Keratinocyte (primary cell): ENCODE measurements at regions not wholly inside any gene's neighbourhood (a gene's known extent, or its start where the extent isn't known, plus 50 kb on each side); places are given as distances from the start of the nearest gene placed in this dataset.

Source experiments
- DNase-seq: peaks from one replicate; pipeline ENCODE4 v3.0.0-alpha.2; 2011; ENCODE audit warnings: low read depth, missing footprints, low spot score
- FAIRE-seq: peaks from 2 replicates; lab custom pipeline; 2011; peaks lifted over from hg19 to GRCh38; lab: Jason Lieb, UNC
- H2AFZ ChIP-seq: 2 replicates; pipeline ENCODE4 v1.6.0; 2012; ENCODE audit warnings: low read length, control low read depth, inconsistent platforms; ENCODE audit not compliant: control insufficient read depth
- H3K27ac ChIP-seq: 2 replicates; pipeline ENCODE4 v1.5.1; 2011; ENCODE audit warnings: low read length; ENCODE audit not compliant: control insufficient read depth, insufficient read depth
- H3K27me3 ChIP-seq: 3 replicates; pipeline ENCODE4 v1.6.0; 2011; ENCODE audit warnings: low read length; ENCODE audit not compliant: control insufficient read depth, insufficient read depth; ENCODE audit errors: extremely low read depth
- H3K36me3 ChIP-seq, 2 experiments: 2 replicates in 1 of 2; 3 replicates in 1 of 2; pipeline ENCODE4 v1.5.1; 2011; ENCODE audit warnings: low read length in 2 of 2, mild to moderate bottlenecking in 1 of 2; ENCODE audit not compliant: control insufficient read depth in 2 of 2, insufficient read depth in 2 of 2; ENCODE audit errors: extremely low read depth in 1 of 2
- H3K4me1 ChIP-seq: 3 replicates; pipeline ENCODE4 v1.5.1; 2011; ENCODE audit warnings: low read length; ENCODE audit not compliant: control insufficient read depth, insufficient read depth; ENCODE audit errors: extremely low read depth
- H3K4me2 ChIP-seq: 3 replicates; pipeline ENCODE4 v1.6.0; 2011; ENCODE audit warnings: low read depth, low read length; ENCODE audit not compliant: control insufficient read depth, insufficient read depth; ENCODE audit errors: extremely low read depth
- H3K4me3 ChIP-seq, 3 experiments: fragments of 200-600 bp in 1 of 3; sonication (generic) in 1 of 3; 2 replicates in 2 of 3; 3 replicates in 1 of 3; pipeline ENCODE4 v1.5.1; 2011 to 2016; ENCODE audit warnings: low read length in 3 of 3, mild to moderate bottlenecking in 3 of 3, control low read depth in 2 of 3, inconsistent platforms in 1 of 3, low read depth in 1 of 3, mixed read lengths in 1 of 3, mixed run types in 1 of 3, moderate library complexity in 1 of 3; ENCODE audit not compliant: control insufficient read depth in 2 of 3, insufficient read depth in 2 of 3; ENCODE audit errors: extremely low read depth in 1 of 3
- H3K79me2 ChIP-seq: 2 replicates; pipeline ENCODE4 v1.6.0; 2012; ENCODE audit warnings: low read length; ENCODE audit not compliant: control insufficient read depth, insufficient read depth
- H3K9ac ChIP-seq: 3 replicates; pipeline ENCODE4 v1.6.0; 2011; ENCODE audit warnings: low read length; ENCODE audit not compliant: control insufficient read depth, insufficient read depth; ENCODE audit errors: extremely low read depth
- H3K9me1 ChIP-seq: 3 replicates; pipeline ENCODE4 v1.6.0; 2011; ENCODE audit warnings: low read length; ENCODE audit not compliant: control insufficient read depth, insufficient read depth; ENCODE audit errors: extremely low read depth
- H3K9me3 ChIP-seq: 2 replicates; pipeline ENCODE4 v1.5.1; 2012; ENCODE audit warnings: low read depth, low read length; ENCODE audit not compliant: control insufficient read depth
- H4K20me1 ChIP-seq: 3 replicates; pipeline ENCODE4 v1.6.0; 2011; ENCODE audit warnings: low read length; ENCODE audit not compliant: control insufficient read depth, insufficient read depth; ENCODE audit errors: extremely low read depth
- CTCF ChIP-seq, 3 experiments: IDR thresholded peaks in 1 of 3; conservative IDR thresholded peaks in 1 of 3; optimal IDR thresholded peaks in 1 of 3; 2 replicates in 2 of 3; 3 replicates in 1 of 3; pipeline versions ENCODE3 to v1.5.1; 2011; ENCODE audit warnings: low read length in 3 of 3, mild to moderate bottlenecking in 3 of 3, moderate library complexity in 2 of 3, control low read depth in 1 of 3, inconsistent platforms in 1 of 3; ENCODE audit not compliant: insufficient read depth in 2 of 3; ENCODE audit errors: extremely low read depth in 1 of 3
- EZH2 ChIP-seq: IDR thresholded peaks from one replicate; pipeline ENCODE4 v1.6.1; 2012; ENCODE audit warnings: inconsistent platforms, mild to moderate bottlenecking, low read length, moderate library complexity
- dilution Hi-C: fragments of 300-500 bp; cut with MboI; formaldehyde crosslinking; loops from one replicate; pipeline ENCODE4 v1.7.0; 2020; ENCODE audit warnings: low sequenced_read_pairs; ENCODE audit not compliant: extremely low pct_ligation_motif_present

GRCh38 chr10:30215623-30216022, 133.5 kb downstream of the MTPAP start:
- H3K27ac ChIP-seq = no peak overlapping the region
- DNase-seq = no peak
- FAIRE-seq = no peak
- no peaks in the 10 kb centered on the region for H3K9me1 ChIP-seq
- H3K4me2 ChIP-seq = no peak overlapping the region
- no peaks in the 10 kb centered on the region for H3K79me2 ChIP-seq
- dilution Hi-C loops = no loop called here
- H3K27me3 ChIP-seq = no peaks in the 10 kb centered on the region
- no peak for TF ChIP-seq CTCF (optimal IDR thresholded peaks at IDR 0.05 in 1 of 3, IDR thresholded peaks at IDR 0.05 in 1 of 3, conservative IDR thresholded peaks at IDR 0.05 in 1 of 3; ENCODE audit: extremely low read depth in 1 of 3, insufficient read depth in 2 of 3, low read length in 3 of 3)
- H2AFZ ChIP-seq = no peak overlapping the region
- no peak overlapping the region for H3K4me3 ChIP-seq
- no peak overlapping the region for H3K9ac ChIP-seq
- no peaks in the 10 kb centered on the region for H3K9me3 ChIP-seq
- no peaks in the 10 kb centered on the region for H3K36me3 ChIP-seq
- H3K4me1 ChIP-seq = peaks cover 11% of the 10 kb centered on the region
- H4K20me1 ChIP-seq = no peaks in the 10 kb centered on the region

- no peaks in the 10 kb centered on the region for H3K9me1 ChIP-seq
- no peak overlapping the region for H3K9ac ChIP-seq
- H3K36me3 ChIP-seq = no peaks in the 10 kb centered on the region
- H2AFZ ChIP-seq = no peak overlapping the region
- no peaks in the 10 kb centered on the region for H3K79me2 ChIP-seq
- no peak for FAIRE-seq
- dilution Hi-C loops = no loop called here
- H3K4me2 ChIP-seq = no peak overlapping the region
- TF ChIP-seq CTCF (optimal IDR thresholded peaks at IDR 0.05 in 1 of 3, IDR thresholded peaks at IDR 0.05 in 1 of 3, conservative IDR thresholded peaks at IDR 0.05 in 1 of 3; ENCODE audit: extremely low read depth in 1 of 3, insufficient read depth in 2 of 3, low read length in 3 of 3) (no peak), EZH2 (no peak)
- DNase-seq = no peak
- H3K9me3 ChIP-seq = no peaks in the 10 kb centered on the region
- H4K20me1 ChIP-seq = no peaks in the 10 kb centered on the region
- H3K27me3 ChIP-seq = no peaks in the 10 kb centered on the region
- no peak overlapping the region for H3K27ac ChIP-seq
- no peak overlapping the region for H3K4me3 ChIP-seq
- peaks cover 6% of the 10 kb centered on the region for H3K4me1 ChIP-seq
Observed at GRCh38 chr10:30215141-30215540, 133.9 kb downstream of the MTPAP start.
